SK-N-SH (cell line): ENCODE measurements at regions not wholly inside any gene's neighbourhood (a gene's known extent, or its start where the extent isn't known, plus 50 kb on each side); places are given as distances from the start of the nearest gene placed in this dataset.

ENCODE experiments used
- CTCF ChIA-PET: fragments of 300-600, 350-600 bp; formaldehyde crosslinking; extraction: SDS; loops from one replicate; lab custom pipeline; 2021; lab: Yijun Ruan, JAX
- POLR2A ChIA-PET: fragments of 350-600 bp; sonication (Branson Sonifier 250); formaldehyde crosslinking; extraction: SDS; loops from one replicate; lab custom pipeline; 2020; ENCODE audit warnings: antibody characterized with exemption, inconsistent platforms; lab: Yijun Ruan, JAX
- DNase-seq: peaks from one replicate; pipeline ENCODE4 v3.0.0; 2012
- H2AFZ ChIP-seq: fragments of 200-600 bp; sonication (generic); 2 replicates; pipeline ENCODE4 v1.8.1; 2016; ENCODE audit warnings: antibody characterized with exemption, mild to moderate bottlenecking, low read depth
- H3F3A ChIP-seq: fragments of 200-600 bp; sonication (generic); replicated peaks from 2 replicates; pipeline ENCODE3; 2016; ENCODE audit warnings: antibody characterized with exemption, mild to moderate bottlenecking; ENCODE audit not compliant: insufficient read depth
- H3K27ac ChIP-seq, 2 experiments: fragments of 200-500 bp in 1 of 2; fragments of 200-600 bp in 1 of 2; sonication (Bioruptor generic) in 1 of 2; sonication (generic), shearing (Covaris generic) in 1 of 2; 2 replicates each; pipeline versions ENCODE4 v1.5.1 to v1.6.1; 2014 to 2016; ENCODE audit warnings: low read depth in 2 of 2, inconsistent platforms in 1 of 2, low read length in 1 of 2, mild to moderate bottlenecking in 1 of 2, mixed read lengths in 1 of 2
- H3K27me3 ChIP-seq: fragments of 200-600 bp; sonication (generic), shearing (Covaris generic); 2 replicates; pipeline ENCODE4 v1.6.1; 2016; ENCODE audit warnings: mixed run types; ENCODE audit not compliant: insufficient read depth
- H3K36me3 ChIP-seq, 2 experiments: fragments of 200-500 bp in 1 of 2; fragments of 200-600 bp in 1 of 2; sonication (Bioruptor generic) in 1 of 2; sonication (generic) in 1 of 2; replicated peaks in 1 of 2; 2 replicates each; pipeline versions ENCODE3 to v1.5.1; 2014 to 2016; ENCODE audit warnings: low read length in 1 of 2, mild to moderate bottlenecking in 1 of 2; ENCODE audit not compliant: insufficient read depth in 2 of 2, control insufficient read depth in 1 of 2
- H3K4me1 ChIP-seq, 2 experiments: fragments of 200-500 bp in 1 of 2; fragments of 200-600 bp in 1 of 2; sonication (Bioruptor generic) in 1 of 2; sonication (generic), shearing (Covaris generic) in 1 of 2; 2 replicates each; pipeline versions ENCODE4 v1.5.1 to v1.6.1; 2014 to 2016; ENCODE audit warnings: low read depth in 1 of 2, low read length in 1 of 2, mixed run types in 1 of 2; ENCODE audit not compliant: insufficient read depth in 2 of 2, control insufficient read depth in 1 of 2
- H3K4me2 ChIP-seq: fragments of 200-600 bp; sonication (generic), shearing (Covaris generic); 2 replicates; pipeline ENCODE4 v1.6.1; 2017; ENCODE audit warnings: mixed run types
- H3K4me3 ChIP-seq, 2 experiments: fragments of 200-500 bp in 1 of 2; fragments of 200-600 bp in 1 of 2; sonication (Bioruptor generic) in 1 of 2; sonication (generic), shearing (Covaris generic) in 1 of 2; 2 replicates each; pipeline versions ENCODE4 v1.5.1 to v1.8.1; 2014 to 2016; ENCODE audit warnings: low read depth in 2 of 2, inconsistent platforms in 1 of 2, low read length in 1 of 2, mild to moderate bottlenecking in 1 of 2, mixed read lengths in 1 of 2, moderate library complexity in 1 of 2
- H3K79me2 ChIP-seq: fragments of 200-600 bp; sonication (generic); 2 replicates; pipeline ENCODE4 v1.8.1; 2017; ENCODE audit warnings: mild to moderate bottlenecking; ENCODE audit not compliant: insufficient read depth
- H3K9ac ChIP-seq: fragments of 200-600 bp; sonication (generic); 2 replicates; pipeline ENCODE4 v1.6.1; 2017; ENCODE audit warnings: mixed run types
- H3K9me2 ChIP-seq: fragments of 200-600 bp; sonication (generic); 2 replicates; pipeline ENCODE4 v1.6.1; 2017; ENCODE audit warnings: mixed run types
- H3K9me3 ChIP-seq: fragments of 200-600 bp; sonication (generic); 2 replicates; pipeline ENCODE4 v1.6.1; 2017; ENCODE audit warnings: mixed run types, mild to moderate bottlenecking, moderate library complexity
- H4K20me1 ChIP-seq: fragments of 200-600 bp; sonication (generic); 2 replicates; pipeline ENCODE4 v1.6.1; 2017; ENCODE audit warnings: mild to moderate bottlenecking, mixed run types; ENCODE audit not compliant: insufficient read depth
- ELF1 ChIP-seq: IDR thresholded peaks from 2 replicates; pipeline ENCODE4 v1.4.0; 2012
- EP300 ChIP-seq, 2 experiments: IDR thresholded peaks; 2 replicates each; pipeline versions ENCODE4 v1.4.0 to v1.6.1; 2012; ENCODE audit warnings: borderline replicate concordance in 1 of 2, low read depth in 1 of 2, low read length in 1 of 2
- EZH2phosphoT487 ChIP-seq: fragments of 200-600 bp; sonication (generic); IDR thresholded peaks from 2 replicates; pipeline ENCODE4 v1.6.1; 2017; ENCODE audit warnings: low read depth, mixed run types, mild to moderate bottlenecking, antibody characterized with exemption, moderate library complexity, borderline replicate concordance
- FOSL2 ChIP-seq: IDR thresholded peaks from 2 replicates; pipeline ENCODE4 v1.4.0; 2012; ENCODE audit warnings: low read depth, mild to moderate bottlenecking, moderate library complexity, borderline replicate concordance
- GABPA ChIP-seq: IDR thresholded peaks from 2 replicates; pipeline ENCODE4 v1.4.0; 2012; ENCODE audit warnings: low read depth, mild to moderate bottlenecking
- RAD21 ChIP-seq: IDR thresholded peaks from 2 replicates; pipeline ENCODE4 v1.6.1; 2012; ENCODE audit warnings: mild to moderate bottlenecking, low read length
- RXRA ChIP-seq: IDR thresholded peaks from 2 replicates; pipeline ENCODE4 v1.4.0; 2012; ENCODE audit warnings: low read depth, mild to moderate bottlenecking, borderline replicate concordance
- SIN3A ChIP-seq: IDR thresholded peaks from 2 replicates; pipeline ENCODE4 v1.6.1; 2012; ENCODE audit warnings: low read depth, mild to moderate bottlenecking, low read length, moderate library complexity, borderline replicate concordance
- TAF1 ChIP-seq: IDR thresholded peaks from 2 replicates; pipeline ENCODE4 v1.6.1; 2012; ENCODE audit warnings: low read depth, mild to moderate bottlenecking, low read length, moderate library complexity, borderline replicate concordance
- TEAD4 ChIP-seq: IDR thresholded peaks from 2 replicates; pipeline ENCODE4 v1.4.0; 2012; ENCODE audit warnings: mild to moderate bottlenecking, borderline replicate concordance; ENCODE audit not compliant: insufficient read depth
- TF ChIP-seq, protein P1 (sequence below): fragments of 150-350 bp; IDR thresholded peaks from 2 replicates; pipeline ENCODE4 v1.6.1; 2017; ENCODE audit warnings: antibody characterized with exemption, low read length, low read depth, borderline replicate concordance
- TF ChIP-seq, protein P2 (sequence below): IDR thresholded peaks from 2 replicates; pipeline ENCODE4; 2012
- TF ChIP-seq, protein P3 (sequence below): IDR thresholded peaks from 2 replicates; pipeline ENCODE4 v1.4.0; 2012; ENCODE audit warnings: low read depth
- TF ChIP-seq, protein P4 (sequence below): fragments of 200-600 bp; sonication (generic); IDR thresholded peaks from 2 replicates; pipeline ENCODE4 v1.6.1; 2017; ENCODE audit warnings: antibody characterized with exemption, mild to moderate bottlenecking, moderate library complexity
- TF ChIP-seq, protein P5 (sequence below): IDR thresholded peaks from 2 replicates; pipeline ENCODE4 v1.4.0; 2012; ENCODE audit warnings: low read depth, borderline replicate concordance

DNA sequence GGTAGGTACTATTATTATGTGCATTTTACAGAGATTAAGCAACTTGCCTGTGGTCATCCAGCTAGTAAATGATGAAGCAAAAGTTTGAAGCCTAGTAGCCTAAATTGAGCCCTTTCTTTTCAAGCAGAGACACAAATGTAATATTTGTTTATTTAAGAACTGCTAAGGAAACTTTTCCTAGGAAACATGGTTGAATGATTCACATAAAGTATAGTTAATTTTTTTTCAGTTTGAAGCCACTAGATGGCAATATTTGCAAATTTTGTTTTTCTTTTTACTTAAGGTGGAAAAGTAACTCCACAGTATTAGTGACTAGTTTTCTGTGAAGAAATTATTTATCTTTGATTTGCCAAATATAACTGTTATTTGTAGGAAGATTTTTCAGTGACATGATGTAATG lies 52.8 kb upstream of the ANKRD17 start:
- no peak overlapping the region for H3K4me3 ChIP-seq
- POLR2A ChIA-PET: no interaction called here
- CTCF ChIA-PET: interaction anchor here (0.5 to 3.3 kb wide), 7 partner anchors 10 to 823 kb away, joined by 3 to 22 read pairs (median 3); no protein-coding TSS in a partner anchor
- no peak overlapping the region for H3K9ac ChIP-seq
- H3K36me3 ChIP-seq: no peaks in the 10 kb centered on the region
- H3K4me2 ChIP-seq: no peak overlapping the region
- H3K27ac ChIP-seq: no peak overlapping the region
- peaks cover 6% of the 10 kb centered on the region; the same call in 1 of the 2 replicates for H3K9me3 ChIP-seq
- no peak overlapping the region for H2AFZ ChIP-seq
- peaks cover 16% of the 10 kb centered on the region for H3F3A ChIP-seq
- TF ChIP-seq RXRA (no peak), TAF1 (no peak), GABPA (no peak), FOSL2 (no peak), EZH2phosphoT487 (no peak), SIN3A (no peak), ELF1 (no peak), RAD21 (peak; percentile 42), EP300 (IDR thresholded peaks at IDR 0.05; ENCODE audit: borderline replicate concordance in 1 of 2, low read depth in 1 of 2, low read length in 1 of 2) (no peak), TEAD4 (no peak)
- TF ChIP-seq, protein P1, sequence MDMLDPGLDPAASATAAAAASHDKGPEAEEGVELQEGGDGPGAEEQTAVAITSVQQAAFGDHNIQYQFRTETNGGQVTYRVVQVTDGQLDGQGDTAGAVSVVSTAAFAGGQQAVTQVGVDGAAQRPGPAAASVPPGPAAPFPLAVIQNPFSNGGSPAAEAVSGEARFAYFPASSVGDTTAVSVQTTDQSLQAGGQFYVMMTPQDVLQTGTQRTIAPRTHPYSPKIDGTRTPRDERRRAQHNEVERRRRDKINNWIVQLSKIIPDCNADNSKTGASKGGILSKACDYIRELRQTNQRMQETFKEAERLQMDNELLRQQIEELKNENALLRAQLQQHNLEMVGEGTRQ: no peak
- TF ChIP-seq, protein P2, sequence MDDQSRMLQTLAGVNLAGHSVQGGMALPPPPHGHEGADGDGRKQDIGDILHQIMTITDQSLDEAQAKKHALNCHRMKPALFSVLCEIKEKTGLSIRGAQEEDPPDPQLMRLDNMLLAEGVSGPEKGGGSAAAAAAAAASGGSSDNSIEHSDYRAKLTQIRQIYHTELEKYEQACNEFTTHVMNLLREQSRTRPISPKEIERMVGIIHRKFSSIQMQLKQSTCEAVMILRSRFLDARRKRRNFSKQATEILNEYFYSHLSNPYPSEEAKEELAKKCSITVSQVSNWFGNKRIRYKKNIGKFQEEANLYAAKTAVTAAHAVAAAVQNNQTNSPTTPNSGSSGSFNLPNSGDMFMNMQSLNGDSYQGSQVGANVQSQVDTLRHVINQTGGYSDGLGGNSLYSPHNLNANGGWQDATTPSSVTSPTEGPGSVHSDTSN: no peak
- TF ChIP-seq, protein P3, sequence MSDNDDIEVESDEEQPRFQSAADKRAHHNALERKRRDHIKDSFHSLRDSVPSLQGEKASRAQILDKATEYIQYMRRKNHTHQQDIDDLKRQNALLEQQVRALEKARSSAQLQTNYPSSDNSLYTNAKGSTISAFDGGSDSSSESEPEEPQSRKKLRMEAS: no peak
- TF ChIP-seq, protein P4, sequence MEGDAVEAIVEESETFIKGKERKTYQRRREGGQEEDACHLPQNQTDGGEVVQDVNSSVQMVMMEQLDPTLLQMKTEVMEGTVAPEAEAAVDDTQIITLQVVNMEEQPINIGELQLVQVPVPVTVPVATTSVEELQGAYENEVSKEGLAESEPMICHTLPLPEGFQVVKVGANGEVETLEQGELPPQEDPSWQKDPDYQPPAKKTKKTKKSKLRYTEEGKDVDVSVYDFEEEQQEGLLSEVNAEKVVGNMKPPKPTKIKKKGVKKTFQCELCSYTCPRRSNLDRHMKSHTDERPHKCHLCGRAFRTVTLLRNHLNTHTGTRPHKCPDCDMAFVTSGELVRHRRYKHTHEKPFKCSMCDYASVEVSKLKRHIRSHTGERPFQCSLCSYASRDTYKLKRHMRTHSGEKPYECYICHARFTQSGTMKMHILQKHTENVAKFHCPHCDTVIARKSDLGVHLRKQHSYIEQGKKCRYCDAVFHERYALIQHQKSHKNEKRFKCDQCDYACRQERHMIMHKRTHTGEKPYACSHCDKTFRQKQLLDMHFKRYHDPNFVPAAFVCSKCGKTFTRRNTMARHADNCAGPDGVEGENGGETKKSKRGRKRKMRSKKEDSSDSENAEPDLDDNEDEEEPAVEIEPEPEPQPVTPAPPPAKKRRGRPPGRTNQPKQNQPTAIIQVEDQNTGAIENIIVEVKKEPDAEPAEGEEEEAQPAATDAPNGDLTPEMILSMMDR: peak; percentile 67
- TF ChIP-seq, protein P5, sequence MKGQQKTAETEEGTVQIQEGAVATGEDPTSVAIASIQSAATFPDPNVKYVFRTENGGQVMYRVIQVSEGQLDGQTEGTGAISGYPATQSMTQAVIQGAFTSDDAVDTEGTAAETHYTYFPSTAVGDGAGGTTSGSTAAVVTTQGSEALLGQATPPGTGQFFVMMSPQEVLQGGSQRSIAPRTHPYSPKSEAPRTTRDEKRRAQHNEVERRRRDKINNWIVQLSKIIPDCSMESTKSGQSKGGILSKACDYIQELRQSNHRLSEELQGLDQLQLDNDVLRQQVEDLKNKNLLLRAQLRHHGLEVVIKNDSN: no peak
- H4K20me1 ChIP-seq: no peaks in the 10 kb centered on the region
- H3K27me3 ChIP-seq: no peaks in the 10 kb centered on the region
- H3K79me2 ChIP-seq: no peaks in the 10 kb centered on the region
- no peak for DNase-seq
- H3K9me2 ChIP-seq: no peaks in the 10 kb centered on the region
- H3K4me1 ChIP-seq: peaks cover 0 to 6% of the 10 kb centered on the region in 2 experiments; a peak in 1 of 4 replicates
